GM18520 (cell line): ENCODE measurements at regions not wholly inside any gene's neighbourhood (a gene's known extent, or its start where the extent isn't known, plus 50 kb on each side); places are given as distances from the start of the nearest gene placed in this dataset.

Experiments
- ATAC-seq: cut with Tn5 transposase; IDR thresholded peaks from one replicate; pipeline ENCODE4 v1.9.1; 2021; ENCODE audit not compliant: unreplicated experiment

DNA sequence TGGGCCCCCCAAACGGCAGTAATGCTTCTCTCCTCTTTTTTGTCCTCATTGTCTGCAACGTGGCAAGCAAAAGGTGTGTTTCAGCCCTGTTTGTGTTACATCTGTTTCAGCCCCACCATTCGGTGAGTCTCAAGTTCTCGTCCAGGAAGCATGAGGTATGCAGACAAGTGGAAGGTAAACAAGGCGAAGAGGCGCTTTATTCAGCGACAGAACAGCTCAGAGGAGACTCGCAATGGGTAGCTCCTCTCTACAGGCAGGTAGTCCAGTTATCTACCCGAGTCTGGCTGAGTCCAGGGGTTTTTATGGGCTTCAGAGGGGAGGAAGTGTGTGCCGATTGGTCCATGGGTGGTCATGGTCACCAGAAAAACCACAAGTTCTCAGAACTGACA is 733.4 kb upstream of the CDH7 start:
- no peak for ATAC-seq

DNA sequence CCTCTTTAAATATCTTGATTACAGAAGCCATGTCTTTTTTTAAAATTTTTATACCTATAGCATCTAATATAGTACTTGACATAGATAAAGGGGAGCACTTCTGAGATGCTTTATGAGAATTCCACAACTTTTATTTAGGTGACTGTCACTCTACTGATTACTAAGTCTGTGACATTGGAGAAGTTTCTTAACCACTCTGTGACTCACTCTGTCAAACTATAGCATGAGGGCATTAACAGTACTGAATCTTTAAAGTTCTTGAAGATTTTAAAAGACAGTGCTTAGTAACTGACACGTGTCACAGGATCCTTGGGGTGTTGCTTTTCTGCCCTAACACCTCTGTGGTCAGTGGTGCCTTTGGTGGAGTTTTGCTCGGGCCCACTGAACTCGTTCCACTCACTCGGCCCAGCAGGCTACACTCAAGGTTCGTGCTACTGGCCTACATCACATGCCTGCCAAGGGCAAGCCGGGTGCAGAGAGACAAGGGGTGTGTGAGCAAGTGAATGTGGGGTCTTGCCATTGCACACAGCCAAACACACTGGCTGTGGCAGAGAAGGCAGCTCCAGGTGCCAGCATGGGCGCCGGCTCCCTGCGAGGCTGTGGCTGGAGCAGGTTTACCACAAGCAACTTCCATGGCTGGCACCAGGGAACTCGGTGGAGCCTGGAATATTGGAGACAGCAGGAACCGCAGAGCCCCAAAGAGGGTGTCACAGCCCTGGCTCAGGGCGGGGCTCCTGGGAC is 734.0 kb upstream of the CDH7 start:
- no peak for ATAC-seq

DNA sequence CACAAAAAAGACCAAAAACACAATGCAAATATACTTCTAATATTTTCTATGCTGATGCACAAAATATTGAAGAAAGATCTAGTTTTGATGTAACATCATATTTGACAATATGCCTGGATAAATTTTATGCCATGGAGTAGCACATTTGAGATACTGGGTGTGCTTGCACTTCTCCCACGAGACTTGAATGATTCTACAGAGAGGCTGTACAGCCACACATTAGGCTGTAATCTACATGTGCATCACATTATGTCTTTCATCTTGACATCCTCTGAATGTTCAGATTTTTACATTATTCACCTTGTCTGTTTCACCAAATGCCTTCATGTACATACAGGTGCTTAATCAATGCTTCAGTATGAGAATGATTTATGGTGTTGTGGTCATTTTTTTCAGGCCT is 756.4 kb upstream of the CDH7 start:
- no peak for ATAC-seq

DNA sequence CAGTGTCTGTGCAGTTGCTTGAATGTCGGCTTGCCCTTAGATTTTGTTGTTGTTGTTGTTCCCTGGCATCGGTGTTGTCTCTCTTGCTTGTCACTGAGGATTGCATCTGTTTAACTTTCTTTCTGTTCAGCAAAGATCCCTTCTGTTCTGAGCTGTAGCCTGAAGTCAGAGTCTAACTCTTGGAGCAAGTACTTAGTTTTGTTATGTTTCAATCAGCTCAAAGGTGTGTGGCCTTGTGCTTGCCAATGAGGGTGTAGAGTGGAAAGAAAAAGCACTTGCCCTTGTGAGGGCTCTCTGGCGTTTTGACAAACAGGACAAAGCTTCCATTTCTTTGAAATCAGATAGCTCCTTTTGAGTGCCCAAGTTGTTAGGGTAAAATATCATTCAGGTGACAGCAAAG is 757.1 kb upstream of the CDH7 start:
- no peak for ATAC-seq

DNA sequence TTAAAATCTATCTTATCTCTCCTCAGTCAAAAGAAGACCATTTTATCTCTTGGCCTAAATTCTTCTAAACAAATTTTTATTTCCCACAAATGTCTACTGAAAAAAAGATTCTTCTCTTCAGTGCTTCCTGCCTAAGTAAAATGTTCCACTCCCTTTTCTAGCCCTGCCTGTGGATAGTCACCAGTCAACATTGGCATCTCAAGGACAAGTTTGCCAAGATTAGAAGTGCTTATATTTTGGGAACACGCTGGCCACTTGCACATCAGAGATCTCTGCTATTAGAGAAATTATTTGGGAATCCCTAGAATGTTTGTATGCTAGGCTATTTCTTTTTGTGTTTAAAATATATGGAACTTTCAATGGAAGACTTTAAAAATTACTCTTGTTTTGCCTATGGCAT is 758.2 kb upstream of the CDH7 start:
- ATAC-seq, result no peak

DNA sequence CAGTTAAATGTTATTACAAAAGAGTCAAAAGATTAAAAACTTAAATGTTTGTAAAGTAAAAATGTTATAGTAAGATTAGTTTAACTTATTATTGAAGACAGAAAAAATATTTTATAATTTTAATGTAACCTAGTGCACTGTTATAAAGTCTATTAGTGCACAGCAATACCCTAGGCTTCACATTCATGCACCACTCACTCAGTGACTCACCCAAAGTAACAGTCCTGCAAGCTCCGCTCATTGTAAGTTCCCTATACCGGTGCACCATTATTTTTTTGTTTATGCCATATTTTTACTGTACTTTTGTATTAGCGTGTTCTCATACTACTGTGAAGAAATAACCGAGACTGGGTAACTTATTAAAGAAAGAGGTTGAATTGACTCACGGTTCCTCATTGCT is 759.7 kb upstream of the CDH7 start:
- ATAC-seq, result no peak

DNA sequence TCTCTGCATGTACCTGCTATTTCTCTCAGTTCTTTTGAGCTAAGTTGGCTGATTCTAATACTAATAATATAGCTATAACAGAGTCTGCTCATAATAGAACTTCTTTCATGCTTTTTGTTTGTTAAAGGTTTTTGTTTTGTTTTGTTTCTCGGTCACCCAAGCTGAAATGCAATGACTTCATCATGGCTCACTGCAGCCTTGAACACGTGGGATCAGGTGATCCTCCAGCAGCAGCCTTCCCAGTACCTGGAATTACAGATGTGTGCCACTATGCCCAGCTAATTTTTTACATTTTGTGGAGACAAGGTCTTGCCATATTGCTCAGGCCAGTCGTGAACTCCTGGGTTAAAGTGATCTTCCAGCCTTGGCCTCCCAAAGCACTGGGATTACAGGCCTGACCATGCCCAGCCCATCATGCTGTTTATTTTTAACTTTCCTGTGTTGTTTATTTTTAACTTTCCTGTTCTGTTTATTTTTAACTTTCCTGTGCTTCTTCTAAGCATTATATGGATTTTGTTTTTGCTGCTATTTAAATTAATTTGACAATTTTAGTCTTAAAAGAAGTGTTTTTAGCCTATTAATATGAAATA is 763.8 kb upstream of the CDH7 start:
- no peak for ATAC-seq

DNA sequence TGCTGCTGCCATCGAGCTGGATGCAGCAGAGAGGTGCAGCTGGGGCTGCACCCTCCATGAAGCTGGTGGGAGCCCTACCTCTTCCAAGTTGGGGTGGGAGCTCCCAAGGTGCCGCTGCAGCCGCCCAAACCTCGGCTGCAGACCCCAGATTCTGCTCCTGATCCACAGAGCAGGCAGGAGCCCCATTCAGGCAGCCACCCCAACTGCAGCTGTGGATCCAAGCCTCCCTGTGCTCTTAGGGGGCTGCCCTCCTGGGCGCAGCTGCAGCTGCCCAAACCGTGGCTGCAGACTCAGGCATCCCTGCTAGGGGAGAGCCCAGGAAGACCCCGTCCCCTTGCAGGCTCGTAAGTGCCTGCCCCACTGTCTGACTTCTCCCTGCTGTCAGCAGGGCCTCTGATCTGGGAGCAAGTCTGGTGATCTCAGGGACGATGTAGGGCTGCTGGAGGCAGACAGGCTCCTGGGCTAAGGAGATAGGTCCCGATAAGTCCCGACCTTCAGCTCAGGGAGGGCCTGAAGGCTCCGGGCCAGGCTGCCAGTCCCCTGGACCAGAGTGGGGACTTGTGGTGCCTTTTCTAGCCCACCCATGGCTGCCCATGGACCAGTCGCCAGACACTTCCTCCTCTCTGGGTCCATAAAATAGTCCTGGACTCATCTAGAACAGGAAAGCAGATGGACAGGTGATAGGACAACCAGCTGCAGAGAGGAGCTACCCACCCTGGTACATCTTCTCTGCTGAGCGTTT is 767.1 kb upstream of the CDH7 start:
- ATAC-seq, result no peak

DNA sequence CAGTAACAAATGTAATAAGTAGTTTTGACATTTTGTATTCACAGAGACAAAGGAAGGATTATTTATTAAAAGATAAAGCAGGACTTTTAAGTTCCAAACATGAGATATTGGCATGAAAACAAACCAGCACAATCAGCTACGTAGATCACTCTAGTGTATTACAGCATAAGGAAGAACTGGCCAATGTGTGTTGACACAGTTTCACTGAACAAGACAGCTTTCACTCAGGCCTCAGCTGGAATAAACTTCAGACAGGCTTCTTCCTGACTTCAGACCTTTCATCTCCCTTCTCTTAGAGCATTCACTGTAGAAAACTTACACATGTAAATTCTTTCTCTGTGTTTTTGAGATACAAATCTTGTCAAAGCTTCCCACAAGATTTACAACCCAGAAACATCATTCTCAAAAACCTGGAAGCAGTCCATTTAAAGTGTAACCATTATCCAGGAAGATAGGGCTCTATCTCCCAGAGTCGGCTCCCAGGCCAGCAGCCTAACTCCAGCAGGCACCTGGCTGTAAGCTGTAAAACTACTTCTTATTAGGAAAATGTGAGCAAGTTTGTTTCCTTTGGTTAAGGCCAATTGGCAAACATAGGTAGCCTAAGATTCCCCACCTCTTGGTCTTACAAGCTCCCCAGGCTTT is 768.3 kb upstream of the CDH7 start:
- no peak for ATAC-seq

DNA sequence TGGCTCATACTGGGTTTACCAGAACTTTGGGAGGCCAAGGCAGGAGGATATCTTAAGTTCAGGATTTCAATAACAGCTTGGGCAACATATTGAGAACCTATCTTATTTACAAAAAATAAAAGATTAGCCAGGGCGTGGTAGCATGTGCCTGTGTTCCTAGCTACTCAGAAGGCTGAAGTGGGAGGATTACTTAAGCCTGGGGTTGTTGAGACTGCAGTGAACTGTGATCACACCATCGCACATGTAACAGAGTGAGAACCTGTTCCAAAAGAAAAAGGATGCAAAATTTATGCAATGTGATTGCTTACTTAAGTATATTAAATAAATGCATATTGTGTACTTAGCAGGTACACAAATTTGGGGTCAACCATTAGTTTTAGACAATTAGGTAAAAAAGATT is 768.9 kb upstream of the CDH7 start:
- ATAC-seq, result no peak

DNA sequence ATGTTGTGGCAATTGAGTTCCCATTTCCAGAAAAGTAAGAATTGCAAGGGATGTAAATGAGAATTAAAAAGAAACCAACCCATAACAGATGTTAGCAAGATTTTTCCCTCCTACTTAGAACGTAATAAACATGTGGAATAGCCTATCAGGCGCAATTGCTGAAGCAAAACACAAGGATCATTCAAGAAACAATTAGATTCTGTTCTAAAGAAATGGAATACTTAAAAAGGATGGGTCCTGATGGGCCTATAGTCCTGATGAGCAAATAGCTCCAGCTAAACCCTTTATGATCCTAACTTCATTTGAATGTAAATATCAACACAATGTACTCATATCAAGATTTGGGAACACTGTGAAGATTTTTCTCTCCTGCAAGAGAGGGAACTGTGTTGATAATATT is 771.0 kb upstream of the CDH7 start:
- ATAC-seq, result no peak

DNA sequence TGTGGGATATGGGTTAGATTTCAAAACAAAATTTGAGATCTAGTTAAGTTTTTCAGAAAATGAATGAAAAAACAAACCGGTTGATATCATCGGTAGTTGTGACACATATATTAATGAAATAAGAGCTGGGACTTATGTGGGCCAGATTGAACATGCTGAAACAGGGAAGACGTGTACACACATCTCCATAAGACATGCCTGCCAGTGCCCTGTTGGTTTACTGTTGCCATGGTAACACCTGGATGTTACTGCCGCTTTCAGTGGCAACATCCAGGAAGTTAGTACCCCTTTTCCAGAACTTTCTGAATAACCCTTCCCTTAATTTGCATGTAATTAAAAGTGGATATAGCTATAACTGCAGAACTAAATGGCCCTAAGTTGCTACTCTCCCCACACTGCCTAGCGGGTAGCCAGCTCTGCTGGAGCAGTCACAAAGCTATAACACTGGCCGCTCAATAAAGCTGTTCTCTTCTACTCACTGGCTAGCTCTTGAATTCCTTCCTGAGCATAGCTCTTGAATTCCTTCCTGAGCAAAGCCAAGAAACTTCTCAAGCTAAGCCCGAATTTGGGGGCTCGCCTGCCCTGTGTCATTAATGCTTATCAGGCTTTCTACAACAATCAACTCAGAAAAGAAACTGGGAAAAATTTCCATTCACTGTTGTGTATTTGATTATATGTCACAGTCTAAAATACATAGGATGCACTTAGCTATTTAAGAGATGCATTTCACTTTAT is 776.3 kb upstream of the CDH7 start:
- ATAC-seq, result no peak

DNA sequence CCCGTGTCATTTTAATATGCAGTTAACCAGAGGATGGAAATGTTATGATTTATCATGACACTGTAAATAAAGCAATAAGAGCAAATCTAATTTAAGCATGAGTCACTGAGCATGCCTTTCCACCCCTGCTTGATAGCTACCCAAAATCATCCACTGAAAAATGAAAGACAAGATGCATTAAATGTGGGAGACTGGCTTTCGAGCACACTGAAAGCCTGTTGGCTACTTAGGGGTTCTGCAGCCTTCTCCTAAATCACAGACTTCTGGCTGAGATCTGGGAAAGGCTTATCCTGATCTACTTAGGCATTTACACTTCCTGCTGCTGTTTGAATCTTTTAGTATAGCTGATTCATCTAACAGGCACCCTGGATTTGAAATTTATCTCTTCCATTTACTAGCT is 778.3 kb upstream of the CDH7 start:
- ATAC-seq, result no peak

DNA sequence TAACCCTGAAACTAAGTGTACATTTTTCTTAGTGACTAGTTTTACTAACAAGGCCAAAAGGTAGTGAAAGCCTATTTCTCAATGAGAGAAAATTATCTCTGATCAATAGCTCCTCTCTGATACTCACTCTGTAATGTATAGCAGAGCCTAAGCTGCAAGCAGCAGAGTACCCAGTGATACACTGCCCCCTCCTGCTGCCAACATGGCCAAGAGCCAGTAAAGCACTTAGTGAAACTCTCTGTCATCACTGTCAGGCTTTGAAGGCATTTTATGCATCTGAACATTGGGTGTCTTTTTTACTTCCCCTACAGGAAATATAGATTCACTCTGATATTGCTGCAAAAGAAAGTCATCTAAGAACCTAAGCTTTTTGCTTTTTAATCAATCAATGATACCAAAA is 784.1 kb upstream of the CDH7 start:
- ATAC-seq, result no peak

DNA sequence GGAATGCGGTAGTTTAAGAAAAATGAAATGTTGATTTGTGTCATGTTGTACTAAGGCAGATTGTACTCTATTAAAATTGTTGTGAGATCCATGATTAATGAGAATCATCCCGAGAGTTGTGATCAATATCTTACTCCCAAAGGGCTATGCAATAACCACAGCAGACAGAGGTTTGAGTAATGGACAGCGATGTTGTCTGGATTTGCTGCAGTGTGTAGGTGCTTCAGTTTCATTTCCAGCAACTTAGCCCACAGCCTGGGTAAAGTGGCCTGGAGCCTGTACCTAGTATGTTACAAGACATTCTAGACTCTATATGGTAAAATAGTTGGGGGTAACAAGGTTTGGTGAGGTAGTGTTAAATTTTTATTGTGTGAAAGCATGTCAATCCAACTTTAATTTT is 794.3 kb upstream of the CDH7 start:
- no peak for ATAC-seq

DNA sequence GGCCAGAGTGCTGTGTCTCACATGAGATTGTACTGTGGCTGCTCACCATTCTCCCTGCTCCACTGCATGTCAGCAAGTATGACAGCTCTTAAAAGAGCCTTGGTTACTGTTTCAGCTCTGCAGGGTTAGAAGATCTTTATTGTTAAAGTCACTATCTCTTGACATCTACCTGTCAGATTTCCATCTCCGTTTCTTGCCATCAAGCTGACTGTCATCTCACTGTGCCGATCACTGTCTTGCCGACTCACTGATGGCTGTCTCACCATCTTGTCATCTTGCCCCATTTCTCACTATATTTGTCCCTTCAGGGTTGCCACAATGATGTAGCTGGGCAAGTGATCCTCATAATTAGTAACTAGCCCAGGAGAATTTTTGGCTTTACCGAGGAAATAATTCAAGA is 800.9 kb upstream of the CDH7 start:
- no peak for ATAC-seq

DNA sequence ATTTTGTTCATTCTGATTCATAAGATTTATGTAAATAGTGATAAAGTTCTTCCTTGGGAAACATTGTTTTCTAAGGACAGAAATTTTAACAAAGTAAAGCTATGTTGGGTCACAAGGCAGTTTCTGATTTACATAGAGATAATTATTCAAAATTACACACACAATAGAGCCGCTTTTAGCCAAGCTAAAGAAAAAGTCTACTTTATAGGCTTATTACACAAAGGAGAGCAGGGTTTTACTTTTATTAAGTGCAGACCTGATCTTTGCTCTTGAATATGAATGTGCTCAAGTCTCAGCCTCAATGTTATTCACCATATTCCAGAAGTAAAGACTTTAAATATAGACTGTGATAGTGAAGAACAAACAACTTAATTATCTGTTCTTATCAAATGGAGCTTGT is 787.8 kb upstream of the LINC00305 start:
- no peak for ATAC-seq

DNA sequence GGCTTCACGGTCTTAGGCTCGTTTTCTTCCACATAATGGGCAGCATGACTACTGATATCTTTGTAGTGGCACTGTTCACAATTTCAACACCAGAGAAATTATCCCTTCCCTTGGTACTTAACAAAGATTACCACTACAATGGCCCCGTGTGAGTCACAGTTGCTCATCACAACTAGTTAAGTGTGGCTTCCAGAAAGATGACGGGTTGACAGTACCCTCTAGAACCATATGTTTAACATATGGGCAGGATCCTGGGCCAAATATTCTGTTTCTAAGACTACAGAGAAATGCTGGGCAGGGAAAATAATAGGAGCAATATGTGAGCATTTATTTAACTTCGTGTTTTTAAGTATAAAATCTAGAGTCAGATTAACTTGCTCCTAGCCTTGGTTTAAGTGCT is 780.1 kb upstream of the LINC00305 start:
- no peak for ATAC-seq

DNA sequence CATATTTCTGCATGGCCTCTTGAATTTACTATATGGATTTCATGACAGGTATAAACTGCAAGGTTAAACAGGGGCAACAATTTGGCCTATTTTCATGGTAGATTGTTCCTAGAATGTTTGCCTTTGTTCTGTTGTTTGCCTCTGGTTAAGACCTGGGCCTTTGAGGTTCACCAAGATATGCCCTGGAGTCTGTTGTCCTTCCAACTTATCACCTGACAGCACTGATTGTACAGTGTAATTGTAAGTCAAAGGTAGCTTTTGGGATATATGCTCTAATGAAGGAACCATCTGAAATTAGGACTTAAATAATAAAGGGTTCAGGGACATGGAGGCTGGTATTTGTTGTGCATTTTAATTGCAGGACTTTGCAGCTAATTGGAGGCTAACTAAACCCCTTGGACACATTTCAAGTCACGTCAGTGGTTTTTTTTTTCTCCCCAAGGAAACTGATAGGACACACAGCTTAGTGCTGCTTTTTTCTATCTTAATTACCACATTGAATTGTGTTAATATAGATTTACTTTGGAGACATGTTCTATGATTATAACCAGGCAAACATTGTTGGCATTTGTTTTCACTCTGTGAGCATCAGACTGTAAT is 771.2 kb upstream of the LINC00305 start:
- no peak for ATAC-seq

DNA sequence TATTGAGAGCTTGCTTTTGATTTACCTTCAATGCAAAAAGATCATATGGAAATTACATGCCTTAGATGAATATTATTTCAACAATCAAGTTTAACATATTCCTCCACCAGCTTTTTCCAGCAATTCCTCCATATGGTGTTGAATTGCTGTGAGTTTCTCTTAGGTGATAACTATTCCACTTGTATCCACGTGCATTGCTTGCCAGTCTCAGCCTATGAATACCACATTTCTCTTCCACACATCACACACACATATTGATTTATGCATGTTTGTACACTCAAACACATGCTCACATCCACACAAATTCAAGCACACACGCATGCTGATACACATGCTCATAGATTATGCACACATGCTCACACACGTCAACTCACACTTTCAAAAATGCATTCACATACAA is 770.0 kb upstream of the LINC00305 start:
- ATAC-seq, result no peak

DNA sequence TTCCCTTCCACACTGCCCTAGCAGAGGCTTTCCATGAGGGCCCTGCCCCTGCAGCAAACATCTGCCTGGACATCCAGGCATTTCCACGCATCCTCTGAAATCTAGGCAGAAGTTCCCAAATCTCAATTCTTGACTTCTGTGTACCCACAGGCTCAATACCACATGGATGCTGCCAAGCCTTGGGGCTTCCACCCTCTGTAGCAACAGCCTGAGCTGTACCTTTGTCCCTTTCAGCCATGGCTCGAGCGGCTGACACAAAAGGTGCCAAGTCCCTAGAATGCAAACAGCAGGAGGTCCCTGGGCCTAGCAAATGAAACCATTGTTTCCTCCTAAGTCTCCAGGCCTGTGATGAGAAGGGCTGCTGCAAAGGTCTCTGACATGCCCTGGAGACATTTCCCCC is 744.5 kb upstream of the LINC00305 start:
- ATAC-seq, result no peak
